A549 (cell line): ENCODE measurements at regions not wholly inside any gene's neighbourhood (a gene's known extent, or its start where the extent isn't known, plus 50 kb on each side); places are given as distances from the start of the nearest gene placed in this dataset.

Source experiments
- ATAC-seq, 2 experiments: fragments of 200-7000 bp in 1 of 2; fragments of >200 bp in 1 of 2; cut with Nextera tagmentation in 1 of 2; cut with Tn5 transposase in 1 of 2; 3 replicates each; pipeline versions ENCODE4 v1.8.0 to v1.9.1; 2018 to 2020; ENCODE audit warnings: mild to moderate bottlenecking in 1 of 2, moderate library complexity in 1 of 2
- CTCF ChIA-PET: fragments of 300-600 bp; sonication (Branson Sonifier 250); formaldehyde crosslinking; extraction: SDS; loops from one replicate; lab custom pipeline; 2021; ENCODE audit warnings: antibody characterized with exemption, inconsistent platforms; lab: Yijun Ruan, JAX
- POLR2A ChIA-PET: fragments of 350-600 bp; formaldehyde crosslinking; extraction: SDS; loops from one replicate; lab custom pipeline; 2021; ENCODE audit warnings: antibody characterized with exemption, inconsistent platforms; lab: Yijun Ruan, JAX
- DNase-seq, 2 experiments: peaks; one replicate each; pipeline versions ENCODE4 v3.0.0 to v3.0.0-alpha.2; 2011 to 2016; ENCODE audit warnings: low read depth in 1 of 2, low spot score in 1 of 2
- FAIRE-seq: peaks from 2 replicates; lab custom pipeline; 2011; peaks lifted over from hg19 to GRCh38; lab: Jason Lieb, UNC
- H3K27ac ChIP-seq, 2 experiments: fragments of >200 bp; sonication (Bioruptor Twin); formaldehyde crosslinking; 3 replicates each; pipeline ENCODE4 v1.5.1; 2016 to 2017
- H3K4me1 ChIP-seq: fragments of >200 bp; sonication (Bioruptor Twin); formaldehyde crosslinking; 3 replicates; pipeline ENCODE4 v1.6.1; 2016
- H3K4me2 ChIP-seq: fragments of >200 bp; sonication (Bioruptor Twin); formaldehyde crosslinking; 3 replicates; pipeline ENCODE4 v1.6.1; 2016
- H3K4me3 ChIP-seq: fragments of >200 bp; sonication (Bioruptor Twin); formaldehyde crosslinking; 3 replicates; pipeline ENCODE4 v1.5.1; 2016
- H3K9me3 ChIP-seq: fragments of >200 bp; sonication (Bioruptor Twin); formaldehyde crosslinking; 3 replicates; pipeline ENCODE4 v1.6.1; 2016
- BCL3 ChIP-seq: fragments of >200 bp; sonication (Bioruptor Twin); formaldehyde crosslinking; IDR thresholded peaks from 3 replicates; pipeline ENCODE4 v1.6.1; 2016
- CBX2 ChIP-seq: fragments of 200-600 bp; sonication (generic); IDR thresholded peaks from 2 replicates; pipeline ENCODE4 v1.6.1; 2016; ENCODE audit warnings: low read depth, mild to moderate bottlenecking, borderline replicate concordance
- CBX8 ChIP-seq: fragments of 200-600 bp; sonication (generic); IDR thresholded peaks from 2 replicates; pipeline ENCODE4 v1.6.1; 2016
- CEBPB ChIP-seq, 2 experiments: fragments of >200 bp in 1 of 2; sonication (Bioruptor Twin) in 1 of 2; formaldehyde crosslinking in 1 of 2; IDR thresholded peaks; 2 replicates each; pipeline ENCODE4 v1.6.1; 2012 to 2016
- CHD2 ChIP-seq: fragments of 150-350 bp; IDR thresholded peaks from 2 replicates; pipeline ENCODE4 v1.6.1; 2014; ENCODE audit warnings: low read length; ENCODE audit not compliant: partially characterized antibody
- EHMT2 ChIP-seq: fragments of 200-600 bp; sonication (generic); IDR thresholded peaks from 2 replicates; pipeline ENCODE4 v1.6.1; 2016; ENCODE audit warnings: antibody characterized with exemption, low read depth, mild to moderate bottlenecking, moderate library complexity
- ELK1 ChIP-seq: fragments of 150-350 bp; IDR thresholded peaks from 2 replicates; pipeline ENCODE4 v1.6.1; 2014; ENCODE audit warnings: low read depth, mild to moderate bottlenecking, low read length
- FOSB ChIP-seq: fragments of 250-450 bp; sonication (Bioruptor Pico); IDR thresholded peaks from 2 replicates; pipeline ENCODE4 v1.5.0; 2020; ENCODE audit warnings: mild to moderate bottlenecking, moderate library complexity
- GATA3 ChIP-seq: IDR thresholded peaks from 2 replicates; pipeline ENCODE4 v1.6.1; 2012; ENCODE audit warnings: borderline replicate concordance
- HOXA7 ChIP-seq: fragments of 250-450 bp; sonication (Bioruptor Pico); IDR thresholded peaks from 2 replicates; pipeline ENCODE4 v1.5.0; 2020; ENCODE audit warnings: mild to moderate bottlenecking, moderate library complexity
- MYC ChIP-seq: IDR thresholded peaks from 2 replicates; pipeline ENCODE4 v1.6.1; 2012; ENCODE audit warnings: mild to moderate bottlenecking, inconsistent platforms, low read length, improper control_type of control experiment, borderline replicate concordance
- NPAS2 ChIP-seq: fragments of 250-450 bp; sonication (Bioruptor Pico); IDR thresholded peaks from 2 replicates; pipeline ENCODE4 v1.8.0; 2022; ENCODE audit warnings: mild to moderate bottlenecking, moderate library complexity, borderline replicate concordance
- PBX3 ChIP-seq: IDR thresholded peaks from 2 replicates; pipeline ENCODE4 v1.6.1; 2012
- POLR2AphosphoS2 ChIP-seq: conservative IDR thresholded peaks from 2 replicates; pipeline ENCODE4 v1.6.1; 2012; ENCODE audit warnings: low read length, improper control_type of control experiment, inconsistent platforms
- RAD21 ChIP-seq, 2 experiments: fragments of >200 bp in 1 of 2; sonication (Bioruptor Twin) in 1 of 2; formaldehyde crosslinking in 1 of 2; IDR thresholded peaks in 1 of 2; conservative IDR thresholded peaks in 1 of 2; 2 replicates in 1 of 2; 3 replicates in 1 of 2; pipeline ENCODE4 v1.6.1; 2012 to 2018; ENCODE audit warnings: inconsistent platforms in 1 of 2
- RARB ChIP-seq: fragments of 250-450 bp; sonication (Bioruptor Pico); IDR thresholded peaks from 2 replicates; pipeline ENCODE4 v1.8.0; 2021; ENCODE audit warnings: mild to moderate bottlenecking, moderate library complexity
- RCOR1 ChIP-seq: fragments of 150-350 bp; IDR thresholded peaks from 2 replicates; pipeline ENCODE4 v1.6.1; 2014; ENCODE audit warnings: antibody characterized with exemption, low read length, low read depth
- RFX5 ChIP-seq: fragments of 450-650 bp; IDR thresholded peaks from 2 replicates; pipeline ENCODE4 v1.7.1; 2014; ENCODE audit warnings: antibody characterized with exemption, mild to moderate bottlenecking, moderate library complexity
- RNF2 ChIP-seq: fragments of 200-600 bp; sonication (generic); IDR thresholded peaks from 2 replicates; pipeline ENCODE4 v1.6.1; 2016; ENCODE audit warnings: low read depth, mild to moderate bottlenecking, antibody characterized with exemption, moderate library complexity, borderline replicate concordance
- TFCP2L1 ChIP-seq: fragments of 250-450 bp; sonication (Bioruptor Pico); IDR thresholded peaks from 2 replicates; pipeline ENCODE4 v1.5.0; 2021; ENCODE audit warnings: mild to moderate bottlenecking
- USF2 ChIP-seq: fragments of 450-650 bp; IDR thresholded peaks from 2 replicates; pipeline ENCODE4 v1.6.1; 2014; ENCODE audit warnings: antibody characterized with exemption
- WGBS: methylation state at CpG from one replicate; pipeline ENCODE4 v1.1.6; 2017; ENCODE audit errors: missing lambda C conversion rate; 5-methylcytosine and 5-hydroxymethylcytosine counted together
- TF ChIP-seq, protein P1 (sequence below): fragments of 200-600 bp; sonication (generic); IDR thresholded peaks from 2 replicates; pipeline ENCODE4 v1.6.1; 2016; ENCODE audit warnings: antibody characterized with exemption, mild to moderate bottlenecking, moderate library complexity

DNA sequence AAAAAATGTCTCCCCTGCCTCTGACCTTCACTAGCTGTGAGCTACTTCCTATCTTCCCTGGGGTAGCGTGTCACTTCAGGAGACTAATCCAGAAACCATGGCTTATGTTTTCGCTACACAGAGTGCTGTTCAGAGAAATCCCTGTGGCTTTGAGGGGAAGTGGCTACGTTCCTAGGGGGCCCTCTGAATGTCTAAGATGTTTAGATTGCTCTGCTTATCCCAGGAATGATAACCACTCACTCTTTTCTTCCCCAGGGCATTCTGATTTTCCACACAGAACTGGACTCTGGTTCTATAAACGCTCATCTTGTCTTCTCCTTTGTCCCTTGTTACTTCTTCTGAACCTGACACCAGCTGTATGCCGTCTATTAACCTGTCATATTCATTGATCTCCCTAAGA, 572.5 kb downstream of the OLFM4 start (continued):
- TF ChIP-seq MYC: no peak

DNA sequence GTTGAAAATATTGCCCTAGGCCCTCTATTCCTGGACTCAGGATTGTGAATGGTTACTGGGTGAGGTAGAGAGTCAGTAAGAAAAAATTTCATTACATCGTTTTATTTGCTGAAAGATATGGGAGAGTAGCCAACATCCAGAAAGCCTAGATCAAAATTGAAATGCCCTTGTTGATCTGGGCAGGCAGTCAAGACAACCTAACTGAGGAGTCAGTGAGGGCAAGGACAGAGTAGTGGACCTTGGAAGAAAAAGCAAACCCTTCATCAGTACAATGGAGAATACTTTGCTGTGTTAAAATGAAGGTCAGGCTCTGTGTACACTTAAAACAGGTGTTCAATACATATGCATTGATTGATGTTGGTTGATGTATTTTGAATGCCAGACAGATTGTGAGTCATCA, 576.7 kb downstream of the OLFM4 start:
- ATAC-seq (no peak), DNase-seq (no peak), FAIRE-seq (no peak)
- ChIA-PET CTCF (no interaction called here), POLR2A (no interaction called here)
- no peak overlapping the region for H3K4me3 ChIP-seq
- no peak for TF ChIP-seq RNF2
- no peak for TF ChIP-seq CBX8
- no peak for TF ChIP-seq FOSB (CRISPR knock-in tag)
- no peak for TF ChIP-seq USF2
- no peak for TF ChIP-seq RFX5
- no peak for TF ChIP-seq GATA3
- no peak for TF ChIP-seq PBX3
- TF ChIP-seq CEBPB (IDR thresholded peaks at IDR 0.05): no peak
- no peak overlapping the region for H3K27ac ChIP-seq
- H3K4me2 ChIP-seq: no peak overlapping the region
- no peaks in the 10 kb centered on the region for H3K4me1 ChIP-seq
- WGBS: 0% methylated on average over 1 of the region's 1 CpG
- no peaks in the 10 kb centered on the region for H3K9me3 ChIP-seq

DNA sequence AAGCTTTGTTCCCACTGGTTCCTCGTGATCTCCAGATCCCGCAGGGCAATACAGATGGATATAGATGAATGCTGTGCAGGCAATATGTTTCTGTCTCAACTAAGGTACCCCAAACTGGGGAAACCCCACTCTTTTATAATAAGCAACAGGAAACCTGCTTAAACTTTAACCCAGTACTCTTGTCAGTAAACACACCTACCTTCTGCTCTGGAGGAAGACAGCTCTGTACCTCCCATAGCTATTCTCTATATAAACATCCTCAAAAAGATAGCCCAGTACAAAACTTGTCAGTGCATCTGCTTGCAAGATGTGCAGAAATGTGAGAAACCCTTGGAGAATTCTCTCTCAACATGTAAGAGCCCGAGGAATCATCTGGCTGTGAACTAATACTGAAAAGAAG, 583.6 kb downstream of the OLFM4 start:
- Histone ChIP-seq H3K27ac (no peak overlapping the region), H3K9me3 (no peaks in the 10 kb centered on the region), H3K4me2 (no peak overlapping the region), H3K4me1 (no peaks in the 10 kb centered on the region), H3K4me3 (no peak overlapping the region)
- FAIRE-seq (no peak), ATAC-seq (no peak), DNase-seq (no peak)
- TF ChIP-seq HOXA7 (no peak), NPAS2 (CRISPR knock-in tag) (no peak), PBX3 (no peak), RCOR1 (no peak), ELK1 (no peak), MYC (no peak), POLR2AphosphoS2 (no peak), RARB (no peak), CHD2 (no peak), TFCP2L1 (CRISPR knock-in tag) (no peak), BCL3 (no peak), EHMT2 (no peak), CBX2 (no peak), RAD21 (conservative IDR thresholded peaks at IDR 0.05 in 1 of 2, IDR thresholded peaks at IDR 0.05 in 1 of 2) (no peak)
- TF ChIP-seq, protein P1, sequence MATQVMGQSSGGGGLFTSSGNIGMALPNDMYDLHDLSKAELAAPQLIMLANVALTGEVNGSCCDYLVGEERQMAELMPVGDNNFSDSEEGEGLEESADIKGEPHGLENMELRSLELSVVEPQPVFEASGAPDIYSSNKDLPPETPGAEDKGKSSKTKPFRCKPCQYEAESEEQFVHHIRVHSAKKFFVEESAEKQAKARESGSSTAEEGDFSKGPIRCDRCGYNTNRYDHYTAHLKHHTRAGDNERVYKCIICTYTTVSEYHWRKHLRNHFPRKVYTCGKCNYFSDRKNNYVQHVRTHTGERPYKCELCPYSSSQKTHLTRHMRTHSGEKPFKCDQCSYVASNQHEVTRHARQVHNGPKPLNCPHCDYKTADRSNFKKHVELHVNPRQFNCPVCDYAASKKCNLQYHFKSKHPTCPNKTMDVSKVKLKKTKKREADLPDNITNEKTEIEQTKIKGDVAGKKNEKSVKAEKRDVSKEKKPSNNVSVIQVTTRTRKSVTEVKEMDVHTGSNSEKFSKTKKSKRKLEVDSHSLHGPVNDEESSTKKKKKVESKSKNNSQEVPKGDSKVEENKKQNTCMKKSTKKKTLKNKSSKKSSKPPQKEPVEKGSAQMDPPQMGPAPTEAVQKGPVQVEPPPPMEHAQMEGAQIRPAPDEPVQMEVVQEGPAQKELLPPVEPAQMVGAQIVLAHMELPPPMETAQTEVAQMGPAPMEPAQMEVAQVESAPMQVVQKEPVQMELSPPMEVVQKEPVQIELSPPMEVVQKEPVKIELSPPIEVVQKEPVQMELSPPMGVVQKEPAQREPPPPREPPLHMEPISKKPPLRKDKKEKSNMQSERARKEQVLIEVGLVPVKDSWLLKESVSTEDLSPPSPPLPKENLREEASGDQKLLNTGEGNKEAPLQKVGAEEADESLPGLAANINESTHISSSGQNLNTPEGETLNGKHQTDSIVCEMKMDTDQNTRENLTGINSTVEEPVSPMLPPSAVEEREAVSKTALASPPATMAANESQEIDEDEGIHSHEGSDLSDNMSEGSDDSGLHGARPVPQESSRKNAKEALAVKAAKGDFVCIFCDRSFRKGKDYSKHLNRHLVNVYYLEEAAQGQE: no peak
- POLR2A ChIA-PET: no interaction called here
- CTCF ChIA-PET: no interaction called here
- WGBS: 3% methylated on average over 3 of the region's 3 CpGs
